Activated T-helper 2 cell treated with anti-CD3 and anti-CD28 coated beads, Interferon-gamma antibody, Interleukin-2, Interleukin-4, amounts not matched to agents 10 μg/mL and 5 μg/mL and 100 μg/mL, durations not matched to agents 14 hours and 24 hours and 36 hours (primary cell): ENCODE measurements at regions not wholly inside any gene's neighbourhood (a gene's known extent, or its start where the extent isn't known, plus 50 kb on each side); places are given as distances from the start of the nearest gene placed in this dataset.

Source experiments
- DNase-seq: peaks from one replicate; pipeline ENCODE4 v3.0.0; 2021; ENCODE audit warnings: low spot score
- H3K27ac Mint-ChIP-seq: one replicate; pipeline ENCODE4 v1.8.0; 2021; ENCODE audit warnings: mixed read lengths
- H3K27me3 Mint-ChIP-seq: one replicate; pipeline ENCODE4 v1.8.0; 2021; ENCODE audit warnings: low read depth, mixed read lengths
- H3K36me3 Mint-ChIP-seq: one replicate; pipeline ENCODE4 v1.8.0; 2021; ENCODE audit warnings: low read depth, mixed read lengths
- H3K4me1 Mint-ChIP-seq: one replicate; pipeline ENCODE4 v1.8.0; 2021; ENCODE audit warnings: low read depth, mixed read lengths
- H3K4me3 Mint-ChIP-seq: one replicate; pipeline ENCODE4 v1.8.0; 2021; ENCODE audit warnings: low read depth, mild to moderate bottlenecking, moderate library complexity, mixed read lengths
- H3K9me3 Mint-ChIP-seq: one replicate; pipeline ENCODE4 v1.8.0; 2021; ENCODE audit warnings: mixed read lengths
- intact Hi-C: fragments of 100-400 bp; cut with micrococcal nuclease; formaldehyde crosslinking; loops from one replicate; pipeline ENCODE4 v1.15.1; 2023

DNA sequence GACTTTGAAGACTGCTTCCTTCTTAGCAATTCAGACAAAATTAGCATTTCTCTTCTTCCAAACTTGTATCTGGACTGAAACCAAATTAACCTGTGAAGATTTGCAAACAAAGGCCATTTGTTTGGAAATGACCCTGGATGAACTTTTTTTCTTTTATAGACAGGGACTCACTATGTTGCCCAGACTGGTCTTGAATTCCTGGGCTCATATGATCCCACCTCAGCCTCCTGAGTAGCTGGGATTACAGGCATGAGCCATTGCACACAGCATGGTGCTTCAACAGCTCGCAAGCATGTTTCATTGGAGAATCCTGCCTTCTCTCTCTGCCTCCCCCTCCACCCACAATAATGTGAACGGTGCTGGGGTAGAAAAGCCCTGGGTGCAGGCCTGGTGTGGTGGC is 170.2 kb downstream of the ARL4C start:
- no peaks in the 10 kb centered on the region for H3K36me3 Mint-ChIP-seq
- H3K27me3 Mint-ChIP-seq = no peaks in the 10 kb centered on the region
- DNase-seq = no peak
- H3K9me3 Mint-ChIP-seq = no peaks in the 10 kb centered on the region
- intact Hi-C loops = no loop called here
- no peak overlapping the region for H3K27ac Mint-ChIP-seq
- H3K4me1 Mint-ChIP-seq = peaks cover 30% of the 10 kb centered on the region
- H3K4me3 Mint-ChIP-seq = no peak overlapping the region

DNA sequence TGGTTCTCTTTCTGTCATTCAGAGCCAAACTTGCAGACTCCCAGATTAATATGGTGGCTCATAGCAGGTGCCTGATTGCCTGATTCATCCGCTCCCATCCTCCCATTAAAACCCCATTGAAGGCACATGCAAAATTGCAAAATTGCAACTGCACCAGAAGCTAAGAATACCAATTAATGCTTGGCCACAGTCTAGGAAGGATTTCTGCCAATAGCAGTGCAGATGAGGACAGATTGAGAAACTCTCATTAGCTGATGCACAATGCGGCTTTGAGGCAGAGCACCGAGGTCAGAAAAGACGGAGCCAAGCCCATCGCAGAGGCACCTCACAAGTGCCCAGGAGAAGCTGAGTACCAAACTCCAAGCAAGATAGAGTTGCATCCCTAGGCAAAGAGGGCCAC is 172.8 kb downstream of the ARL4C start:
- DNase-seq = no peak
- intact Hi-C loops = no loop called here
- H3K27ac Mint-ChIP-seq = no peak overlapping the region
- H3K36me3 Mint-ChIP-seq = peaks cover 4% of the 10 kb centered on the region
- no peak overlapping the region for H3K4me3 Mint-ChIP-seq
- no peaks in the 10 kb centered on the region for H3K27me3 Mint-ChIP-seq
- peaks cover 36% of the 10 kb centered on the region for H3K4me1 Mint-ChIP-seq
- peaks cover 4% of the 10 kb centered on the region for H3K9me3 Mint-ChIP-seq

GRCh38 chr2:234322766-234323465 is 174.0 kb downstream of the ARL4C start:
- Mint-ChIP-seq H3K4me1 (peaks cover 33% of the 10 kb centered on the region), H3K27me3 (no peaks in the 10 kb centered on the region), H3K27ac (peak overlapping the region; percentile 70), H3K9me3 (peaks cover 4% of the 10 kb centered on the region), H3K4me3 (no peak overlapping the region), H3K36me3 (peaks cover 4% of the 10 kb centered on the region)
- intact Hi-C loops = no loop called here
- no peak for DNase-seq

DNA sequence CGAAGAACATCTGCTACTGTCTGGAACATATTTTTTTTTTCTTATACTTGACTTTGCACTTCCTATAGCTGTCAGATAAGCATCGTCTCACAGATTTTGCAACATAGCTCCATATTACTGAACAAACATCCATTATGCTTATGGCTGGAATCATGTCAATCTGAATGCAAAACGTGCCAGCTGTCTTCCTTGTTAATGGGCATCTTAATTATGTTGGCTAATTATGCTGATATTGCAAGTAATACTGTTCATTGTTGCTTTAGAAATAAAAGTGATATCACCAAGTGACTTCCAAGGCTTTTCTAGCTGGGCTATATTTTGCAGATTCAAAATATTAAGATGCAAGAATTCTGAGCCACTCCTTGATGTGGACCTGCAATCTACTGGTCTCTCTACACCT is 176.8 kb downstream of the ARL4C start:
- Mint-ChIP-seq H3K4me1 (peaks cover 32% of the 10 kb centered on the region), H3K27me3 (no peaks in the 10 kb centered on the region), H3K27ac (no peak overlapping the region), H3K36me3 (peaks cover 6% of the 10 kb centered on the region), H3K9me3 (peaks cover 4% of the 10 kb centered on the region), H3K4me3 (no peak overlapping the region)
- DNase-seq = no peak
- intact Hi-C loops = no loop called here

DNA sequence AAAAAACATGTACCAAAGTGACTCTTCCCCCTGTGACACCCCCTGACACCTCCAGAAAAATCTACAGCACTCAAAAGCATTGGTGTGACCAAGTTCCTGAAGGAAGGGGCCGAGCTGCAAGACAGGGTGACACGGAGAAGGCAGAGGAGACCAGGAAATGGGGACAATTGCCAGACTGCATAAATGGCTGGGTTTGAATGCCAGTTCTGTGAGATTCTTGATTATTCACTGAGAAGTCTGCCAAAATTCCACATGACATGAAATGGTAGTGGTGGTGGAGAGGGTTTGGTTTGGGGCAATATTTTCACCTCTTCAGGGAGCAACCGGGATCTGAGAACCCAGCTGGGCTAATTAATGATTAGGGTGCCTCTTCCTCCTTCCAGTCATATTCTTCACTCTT is 178.5 kb downstream of the ARL4C start:
- no peaks in the 10 kb centered on the region for H3K27me3 Mint-ChIP-seq
- no peak overlapping the region for H3K4me3 Mint-ChIP-seq
- H3K27ac Mint-ChIP-seq = peak overlapping the region; percentile 62
- H3K36me3 Mint-ChIP-seq = peaks cover 6% of the 10 kb centered on the region
- DNase-seq = no peak
- H3K9me3 Mint-ChIP-seq = peaks cover 4% of the 10 kb centered on the region
- intact Hi-C loops = no loop called here
- H3K4me1 Mint-ChIP-seq = peaks cover 34% of the 10 kb centered on the region

DNA sequence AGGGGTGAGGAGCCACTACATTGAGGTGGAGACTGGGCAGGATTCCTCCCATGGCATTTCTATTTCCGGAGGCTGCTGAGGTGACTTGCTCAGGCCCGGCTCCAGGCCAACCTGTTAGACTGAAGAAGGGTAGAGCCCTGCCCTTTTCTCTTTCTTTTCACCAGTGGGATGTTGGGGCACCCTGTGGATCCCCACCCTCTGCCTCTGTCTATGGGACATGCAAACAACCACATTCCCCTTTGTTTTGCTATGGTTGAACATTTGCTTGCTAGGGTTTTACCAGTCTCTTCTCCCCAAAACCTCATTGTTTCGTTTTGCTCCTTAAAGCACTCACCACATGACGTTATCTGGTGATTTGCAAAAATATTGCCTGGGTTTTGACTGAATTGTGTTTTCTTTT is 183.3 kb downstream of the ARL4C start:
- Mint-ChIP-seq H3K4me1 (peaks cover 36% of the 10 kb centered on the region), H3K27ac (no peak overlapping the region), H3K4me3 (no peak overlapping the region), H3K27me3 (no peaks in the 10 kb centered on the region), H3K9me3 (peaks cover 9% of the 10 kb centered on the region), H3K36me3 (peaks cover 7% of the 10 kb centered on the region)
- no peak for DNase-seq
- intact Hi-C loops = no loop called here

GRCh38 chr2:234310166-234310565 is 186.7 kb downstream of the ARL4C start:
- peak overlapping the region; percentile 96 for H3K27ac Mint-ChIP-seq
- H3K4me1 Mint-ChIP-seq = peaks cover 57% of the 10 kb centered on the region
- DNase-seq = no peak
- H3K4me3 Mint-ChIP-seq = no peak overlapping the region
- H3K36me3 Mint-ChIP-seq = peaks cover 12% of the 10 kb centered on the region
- H3K27me3 Mint-ChIP-seq = no peaks in the 10 kb centered on the region
- H3K9me3 Mint-ChIP-seq = peaks cover 18% of the 10 kb centered on the region
- intact Hi-C loops = no loop called here

- no peak for DNase-seq
- H3K4me1 Mint-ChIP-seq = peaks cover 63% of the 10 kb centered on the region
- H3K9me3 Mint-ChIP-seq = peaks cover 18% of the 10 kb centered on the region
- intact Hi-C loops = loop anchor here (1.0 to 2.0 kb wide), 5 partner anchors 31 to 155 kb away; no protein-coding TSS in a partner anchor
- H3K27ac Mint-ChIP-seq = peak overlapping the region; percentile 96
- H3K36me3 Mint-ChIP-seq = peaks cover 12% of the 10 kb centered on the region
- no peaks in the 10 kb centered on the region for H3K27me3 Mint-ChIP-seq
- H3K4me3 Mint-ChIP-seq = peak overlapping the region; percentile 51
Observed at GRCh38 chr2:234309431-234309830, 187.4 kb downstream of the ARL4C start.

- intact Hi-C loops = loop anchor here (1.0 to 2.0 kb wide), 7 partner anchors 17 to 181 kb away; no protein-coding TSS in a partner anchor
- DNase-seq = peak; percentile 78
- H3K27ac Mint-ChIP-seq = peak overlapping the region; percentile 96
- peaks cover 60% of the 10 kb centered on the region for H3K4me1 Mint-ChIP-seq
- peaks cover 18% of the 10 kb centered on the region for H3K9me3 Mint-ChIP-seq
- H3K36me3 Mint-ChIP-seq = peaks cover 12% of the 10 kb centered on the region
- H3K27me3 Mint-ChIP-seq = no peaks in the 10 kb centered on the region
- peak overlapping the region; percentile 51 for H3K4me3 Mint-ChIP-seq
Observed at GRCh38 chr2:234308813-234309195, 188.1 kb downstream of the ARL4C start.

GRCh38 chr2:234308073-234308812 is 188.6 kb downstream of the ARL4C start:
- no peak overlapping the region for H3K4me3 Mint-ChIP-seq
- peaks cover 56% of the 10 kb centered on the region for H3K4me1 Mint-ChIP-seq
- intact Hi-C loops = loop anchor here (1.0 to 2.0 kb wide), 6 partner anchors 16 to 182 kb away; no protein-coding TSS in a partner anchor
- H3K27ac Mint-ChIP-seq = peak overlapping the region; percentile 96
- no peak for DNase-seq
- H3K36me3 Mint-ChIP-seq = peaks cover 12% of the 10 kb centered on the region
- H3K27me3 Mint-ChIP-seq = no peaks in the 10 kb centered on the region
- H3K9me3 Mint-ChIP-seq = peaks cover 18% of the 10 kb centered on the region

DNA sequence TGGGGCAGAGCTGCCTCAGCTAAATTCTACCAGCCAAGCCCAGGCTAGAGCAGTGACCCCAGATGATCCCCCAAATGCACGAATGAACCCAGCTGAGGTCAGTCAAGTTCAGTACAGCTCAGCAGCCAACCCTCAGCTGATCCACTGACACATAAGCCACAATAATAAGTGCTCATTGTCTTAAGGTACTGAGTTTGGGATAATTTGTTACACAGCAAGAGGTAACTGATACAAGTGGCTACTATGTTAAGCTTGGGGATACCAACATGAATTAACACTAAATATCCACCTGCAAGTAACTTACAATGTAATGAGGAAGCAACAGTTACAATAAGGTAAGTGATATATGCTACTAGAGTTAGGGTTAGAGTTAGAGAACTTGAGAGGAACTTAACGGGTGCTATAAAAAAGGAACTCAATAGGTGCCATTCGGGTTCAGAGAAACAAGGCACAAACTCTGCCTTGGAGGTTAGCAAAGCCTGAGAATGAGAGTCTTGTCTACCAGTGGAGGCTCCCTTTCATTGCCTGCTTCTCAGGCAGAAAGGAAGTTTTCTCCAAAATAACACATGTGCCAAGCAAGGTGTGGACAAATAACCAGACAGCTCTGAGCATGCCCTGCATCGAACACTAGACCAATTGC is 189.4 kb downstream of the ARL4C start:
- Mint-ChIP-seq H3K27ac (no peak overlapping the region), H3K27me3 (no peaks in the 10 kb centered on the region), H3K4me1 (peaks cover 60% of the 10 kb centered on the region), H3K9me3 (peaks cover 18% of the 10 kb centered on the region), H3K4me3 (no peak overlapping the region), H3K36me3 (peaks cover 12% of the 10 kb centered on the region)
- intact Hi-C loops = no loop called here
- DNase-seq = no peak

DNA sequence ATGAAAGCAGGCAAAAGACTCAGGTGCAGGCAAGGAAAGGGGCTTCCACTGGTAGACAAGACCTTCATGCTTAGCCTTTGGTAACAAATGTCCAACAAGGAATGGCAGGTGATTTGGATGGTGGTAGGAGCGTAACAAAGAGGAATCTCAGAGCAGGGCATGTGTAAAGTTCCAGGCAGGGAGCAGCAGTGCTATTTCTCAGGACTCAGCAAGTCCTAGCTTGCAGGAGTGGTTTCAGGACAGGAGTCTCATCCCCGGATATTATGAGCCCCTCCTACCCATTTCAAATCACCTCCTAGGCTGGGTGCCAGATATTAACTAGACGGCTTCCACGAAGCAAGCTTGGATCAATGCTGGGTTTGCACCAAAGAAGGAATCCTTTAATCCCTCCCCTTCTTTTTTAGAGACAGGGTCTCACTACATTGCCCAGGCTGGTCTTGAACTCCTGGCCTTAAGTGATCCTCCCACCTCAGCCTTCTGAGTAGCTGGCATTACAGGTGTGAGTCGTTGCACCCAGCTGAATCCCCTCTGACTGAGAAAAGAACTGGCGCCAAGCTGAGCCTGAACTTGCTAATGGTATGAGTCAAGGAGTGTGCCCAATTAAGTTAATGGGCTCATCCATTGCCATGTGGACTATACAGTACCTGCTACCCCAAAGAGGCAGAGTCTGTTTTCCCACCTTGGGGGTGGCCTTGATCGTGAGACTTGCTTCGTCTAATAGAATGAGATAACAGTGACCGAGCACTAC is 190.3 kb downstream of the ARL4C start:
- Mint-ChIP-seq H3K27ac (peak overlapping the region; percentile 20), H3K36me3 (peaks cover 12% of the 10 kb centered on the region), H3K9me3 (peaks cover 18% of the 10 kb centered on the region), H3K4me3 (no peak overlapping the region), H3K27me3 (no peaks in the 10 kb centered on the region), H3K4me1 (peaks cover 66% of the 10 kb centered on the region)
- DNase-seq = no peak
- intact Hi-C loops = no loop called here
